ENCODE measurements at regions not wholly inside any gene's neighbourhood (a gene's known extent, or its start where the extent isn't known, plus 50 kb on each side); places are given as distances from the start of the nearest gene placed in this dataset.

GRCh38 chr5:128749136-128749898, 211.3 kb upstream of the FBN2 start:
- DNase-seq: no peak

GRCh38 chr5:128750155-128750554, 212.1 kb upstream of the FBN2 start:
- DNase-seq: no peak

- no peak for DNase-seq
Observed at GRCh38 chr5:128757196-128757959, 207.9 kb upstream of the SLC27A6 start.

- no peak for DNase-seq
Observed at GRCh38 chr5:128762661-128763306, 202.5 kb upstream of the SLC27A6 start.

GRCh38 chr5:128763321-128763720, 202.0 kb upstream of the SLC27A6 start:
- DNase-seq: no peak

- DNase-seq: peak; percentile 56
Observed at GRCh38 chr5:128764601-128765310, 200.5 kb upstream of the SLC27A6 start.

GRCh38 chr5:128765448-128766061, 199.7 kb upstream of the SLC27A6 start:
- no peak for DNase-seq

GRCh38 chr5:128766406-128766805, 198.9 kb upstream of the SLC27A6 start:
- peak; percentile 7 for DNase-seq

GRCh38 chr5:128770907-128771306, 194.4 kb upstream of the SLC27A6 start:
- DNase-seq: no peak

GRCh38 chr5:128772356-128772755, 192.9 kb upstream of the SLC27A6 start:
- no peak for DNase-seq

- DNase-seq: no peak
Observed at GRCh38 chr5:128773378-128773777, 191.9 kb upstream of the SLC27A6 start.

- no peak for DNase-seq
Observed at GRCh38 chr5:128774605-128775004, 190.7 kb upstream of the SLC27A6 start.

GRCh38 chr5:128775558-128775957, 189.7 kb upstream of the SLC27A6 start:
- DNase-seq: no peak

GRCh38 chr5:128777052-128777451, 188.2 kb upstream of the SLC27A6 start:
- DNase-seq: no peak

- DNase-seq: no peak
Observed at GRCh38 chr5:128778474-128778873, 186.8 kb upstream of the SLC27A6 start.

- DNase-seq: peak; percentile 91
Observed at GRCh38 chr5:128782446-128782845, 182.8 kb upstream of the SLC27A6 start.

- no peak for DNase-seq
Observed at GRCh38 chr5:128784726-128785125, 180.6 kb upstream of the SLC27A6 start.

- no peak for DNase-seq
Observed at GRCh38 chr5:128791312-128791711, 174.0 kb upstream of the SLC27A6 start.

GRCh38 chr5:128796506-128796905, 168.8 kb upstream of the SLC27A6 start:
- DNase-seq: no peak

GRCh38 chr5:128798871-128799270, 166.4 kb upstream of the SLC27A6 start:
- no peak for DNase-seq

GRCh38 chr5:128799945-128800344, 165.3 kb upstream of the SLC27A6 start:
- no peak for DNase-seq

GRCh38 chr5:128800377-128800776, 164.9 kb upstream of the SLC27A6 start:
- no peak for DNase-seq

Data from NCI-H446 treated with DMSO at 0.1 percent for 48 hours (cell line).